BJ (cell line): ENCODE measurements at regions not wholly inside any gene's neighbourhood (a gene's known extent, or its start where the extent isn't known, plus 50 kb on each side); places are given as distances from the start of the nearest gene placed in this dataset.
"Not testable (repeated sequence)": the region's sequence is repeated elsewhere in the genome, so short reads cannot be mapped to it uniquely, and the experiment has no call there.

Source experiments
- CTCF ChIA-PET: fragments of 350-600 bp; formaldehyde crosslinking; extraction: SDS; loops from one replicate; lab custom pipeline; 2021; ENCODE audit warnings: antibody characterized with exemption, inconsistent platforms; lab: Yijun Ruan, JAX
- POLR2A ChIA-PET: fragments of 300-600 bp; sonication (Branson Sonifier 250); formaldehyde crosslinking; extraction: SDS; loops from one replicate; lab custom pipeline; 2021; ENCODE audit warnings: antibody characterized with exemption; lab: Charles Lee
- DNase-seq: peaks from one replicate; pipeline ENCODE4 v3.0.0-alpha.2; 2011; ENCODE audit warnings: low read depth
- H3K27me3 ChIP-seq: 2 replicates; pipeline ENCODE4 v1.6.0; 2011; ENCODE audit warnings: low read length; ENCODE audit not compliant: control insufficient read depth, insufficient read depth
- H3K36me3 ChIP-seq: 2 replicates; pipeline ENCODE4 v1.5.1; 2011; ENCODE audit warnings: low read length; ENCODE audit not compliant: control insufficient read depth, insufficient read depth
- H3K4me3 ChIP-seq: 2 replicates; pipeline ENCODE4 v1.5.1; 2011; ENCODE audit warnings: low read depth, mild to moderate bottlenecking, control low read depth, low read length
- TF ChIP-seq, protein P1 (sequence below): IDR thresholded peaks from 2 replicates; pipeline ENCODE4 v1.5.1; 2011; ENCODE audit warnings: low read depth, mild to moderate bottlenecking, control low read depth, inconsistent platforms, low read length, moderate library complexity; ENCODE audit not compliant: insufficient read depth

GRCh38 chr12:5272018-5272785, 159.7 kb upstream of the NTF3 start:
- Histone ChIP-seq H3K4me3 (no peak overlapping the region), H3K36me3 (no peaks in the 10 kb centered on the region), H3K27me3 (no peaks in the 10 kb centered on the region)
- ChIA-PET POLR2A (no interaction called here), CTCF (interaction anchor here (0.6 kb wide), 1 partner anchor 127 kb away, joined by 4 read pairs; no protein-coding TSS in a partner anchor)
- no peak for DNase-seq
- TF ChIP-seq, protein P1, sequence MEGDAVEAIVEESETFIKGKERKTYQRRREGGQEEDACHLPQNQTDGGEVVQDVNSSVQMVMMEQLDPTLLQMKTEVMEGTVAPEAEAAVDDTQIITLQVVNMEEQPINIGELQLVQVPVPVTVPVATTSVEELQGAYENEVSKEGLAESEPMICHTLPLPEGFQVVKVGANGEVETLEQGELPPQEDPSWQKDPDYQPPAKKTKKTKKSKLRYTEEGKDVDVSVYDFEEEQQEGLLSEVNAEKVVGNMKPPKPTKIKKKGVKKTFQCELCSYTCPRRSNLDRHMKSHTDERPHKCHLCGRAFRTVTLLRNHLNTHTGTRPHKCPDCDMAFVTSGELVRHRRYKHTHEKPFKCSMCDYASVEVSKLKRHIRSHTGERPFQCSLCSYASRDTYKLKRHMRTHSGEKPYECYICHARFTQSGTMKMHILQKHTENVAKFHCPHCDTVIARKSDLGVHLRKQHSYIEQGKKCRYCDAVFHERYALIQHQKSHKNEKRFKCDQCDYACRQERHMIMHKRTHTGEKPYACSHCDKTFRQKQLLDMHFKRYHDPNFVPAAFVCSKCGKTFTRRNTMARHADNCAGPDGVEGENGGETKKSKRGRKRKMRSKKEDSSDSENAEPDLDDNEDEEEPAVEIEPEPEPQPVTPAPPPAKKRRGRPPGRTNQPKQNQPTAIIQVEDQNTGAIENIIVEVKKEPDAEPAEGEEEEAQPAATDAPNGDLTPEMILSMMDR = no peak

DNA sequence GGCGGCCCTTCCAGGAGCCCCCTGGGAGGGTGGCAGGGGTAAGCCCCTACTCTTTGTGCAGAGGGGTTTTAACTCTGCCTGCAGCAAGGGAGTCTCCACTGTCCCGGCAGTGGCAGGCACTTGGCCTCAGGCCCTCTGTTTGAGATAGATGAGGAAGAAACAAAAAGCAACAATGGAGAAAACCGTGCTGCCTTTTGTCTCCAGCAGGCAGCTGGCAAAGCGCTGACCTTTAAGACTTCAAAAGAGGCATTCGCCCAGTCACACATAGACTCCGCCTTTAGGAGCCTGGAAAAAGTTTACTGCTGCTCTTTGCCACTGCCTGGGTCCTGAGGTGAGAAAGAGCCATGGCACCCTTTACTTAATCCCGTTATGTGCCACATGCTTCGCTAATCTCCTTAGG, 158.2 kb upstream of the NTF3 start:
- ChIA-PET CTCF (no interaction called here), POLR2A (no interaction called here)
- Histone ChIP-seq H3K27me3 (peaks cover 1% of the 10 kb centered on the region; the same call in 1 of the 2 replicates), H3K36me3 (no peaks in the 10 kb centered on the region), H3K4me3 (no peak overlapping the region)
- TF ChIP-seq, protein P1 = no peak
- DNase-seq = no peak

DNA sequence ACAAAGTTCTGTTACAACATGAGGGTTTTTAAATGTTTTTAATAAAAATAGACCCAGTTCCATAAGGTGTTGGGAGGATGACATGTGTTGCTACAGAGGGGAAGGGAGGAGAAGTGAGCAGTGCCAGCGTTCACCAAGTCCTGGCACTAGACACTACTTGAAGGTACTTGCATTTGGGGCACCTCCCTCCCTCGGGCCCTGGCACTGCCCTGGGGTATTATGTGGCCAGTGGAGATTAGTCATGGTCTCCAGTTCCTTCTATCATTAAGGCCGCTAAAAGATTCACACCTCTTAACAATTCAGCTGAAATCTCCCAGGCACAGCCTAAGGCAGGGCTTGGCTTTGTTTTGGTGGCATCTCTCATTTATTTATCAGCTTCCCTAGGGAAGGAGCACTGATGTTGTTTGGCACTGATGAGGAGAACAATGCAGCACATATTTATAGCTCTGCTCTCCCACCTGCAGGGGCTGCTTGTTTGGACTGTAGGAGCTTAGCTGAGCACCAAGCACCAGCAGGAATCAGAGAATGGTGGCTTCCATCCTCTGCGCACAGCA, 155.5 kb upstream of the NTF3 start:
- Histone ChIP-seq H3K4me3 (no peak overlapping the region), H3K27me3 (peaks cover 1% of the 10 kb centered on the region; the same call in 1 of the 2 replicates), H3K36me3 (no peaks in the 10 kb centered on the region)
- TF ChIP-seq, protein P1 = no peak
- POLR2A ChIA-PET = no interaction called here
- CTCF ChIA-PET = no interaction called here
- DNase-seq = no peak

- DNase-seq = no peak
- Histone ChIP-seq H3K36me3 (no peaks in the 10 kb centered on the region), H3K4me3 (no peak overlapping the region), H3K27me3 (peaks cover 1% of the 10 kb centered on the region; the same call in 1 of the 2 replicates)
- ChIA-PET CTCF (no interaction called here), POLR2A (no interaction called here)
- TF ChIP-seq, protein P1 = no peak
These were observed 151.8 kb upstream of the NTF3 start for GRCh38 chr12:5280086-5280485.

DNA sequence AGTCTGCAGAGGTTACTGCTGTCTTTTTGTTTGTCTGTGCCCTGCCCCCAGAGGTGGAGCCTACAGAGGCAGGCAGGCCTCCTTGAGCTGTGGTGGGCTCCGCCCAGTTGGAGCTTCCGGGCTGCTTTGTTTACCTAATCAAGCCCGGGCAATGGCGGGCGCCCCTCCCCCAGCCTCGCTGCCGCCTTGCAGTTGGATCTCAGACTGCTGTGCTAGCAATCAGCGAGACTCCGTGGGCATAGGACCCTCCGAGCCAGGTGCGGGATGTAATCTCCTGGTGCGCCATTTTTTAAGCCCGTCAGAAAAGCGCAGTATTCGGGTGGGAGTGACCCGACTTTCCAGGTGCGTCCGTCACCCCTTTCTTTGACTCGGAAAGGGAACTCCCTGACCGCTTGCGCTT, 141.5 kb upstream of the NTF3 start:
- H3K4me3 ChIP-seq, DNase-seq, CTCF ChIA-PET, POLR2A ChIA-PET, H3K27me3 ChIP-seq, H3K36me3 ChIP-seq: not testable (repeated sequence)
